ENCODE measurements at regions not wholly inside any gene's neighbourhood (a gene's known extent, or its start where the extent isn't known, plus 50 kb on each side); places are given as distances from the start of the nearest gene placed in this dataset.

DNA sequence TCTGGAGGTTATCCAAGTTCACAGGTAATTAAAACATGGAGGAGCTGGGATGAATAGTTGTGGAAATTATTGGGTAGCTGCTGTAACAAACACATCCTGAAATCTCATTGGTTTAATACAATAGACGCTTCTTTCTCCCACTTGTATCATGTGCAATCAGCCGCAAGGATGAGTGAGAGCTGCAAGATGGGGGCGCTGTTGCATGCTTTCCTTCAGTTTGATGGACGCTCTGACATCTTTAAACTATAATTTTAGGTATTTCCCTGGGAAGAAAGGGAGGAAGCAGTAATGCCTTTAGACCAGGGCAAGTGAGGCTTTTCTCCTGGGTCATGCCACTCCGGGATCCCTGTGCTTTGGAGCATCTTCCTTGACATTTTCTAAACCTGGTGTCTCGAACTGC is 178.7 kb downstream of the PAWR start:
- Mint-ChIP-seq H3K4me3 (no peak overlapping the region), H3K36me3 (peaks cover 13% of the 10 kb centered on the region), H3K9me3 (peaks cover 8% of the 10 kb centered on the region), H3K4me1 (peaks cover 56% of the 10 kb centered on the region), H3K27ac (peak overlapping the region; percentile 83), H3K27me3 (ENCODE audit: low read depth) (no peaks in the 10 kb centered on the region)
- ChIA-PET POLR2A (interaction anchor here (0.6 kb wide), 1 partner anchor 423 kb away, joined by 3 read pairs; the partner anchor contains the start of gene PPP1R12A), CTCF (interaction anchor here (0.5 to 1.4 kb wide), 11 partner anchors 8 to 302 kb away, joined by 3 to 9 read pairs (median 4); no protein-coding TSS in a partner anchor)
- ATAC-seq (peak; percentile 86), DNase-seq (ENCODE audit: low spot score) (peak; percentile 72)
- peak; percentile 68 for TF ChIP-seq CTCF (IDR thresholded peaks at IDR 0.05)
- TF ChIP-seq, protein P1, sequence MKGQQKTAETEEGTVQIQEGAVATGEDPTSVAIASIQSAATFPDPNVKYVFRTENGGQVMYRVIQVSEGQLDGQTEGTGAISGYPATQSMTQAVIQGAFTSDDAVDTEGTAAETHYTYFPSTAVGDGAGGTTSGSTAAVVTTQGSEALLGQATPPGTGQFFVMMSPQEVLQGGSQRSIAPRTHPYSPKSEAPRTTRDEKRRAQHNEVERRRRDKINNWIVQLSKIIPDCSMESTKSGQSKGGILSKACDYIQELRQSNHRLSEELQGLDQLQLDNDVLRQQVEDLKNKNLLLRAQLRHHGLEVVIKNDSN (CRISPR knock-in tag; IDR thresholded peaks at IDR 0.05): no peak

DNA sequence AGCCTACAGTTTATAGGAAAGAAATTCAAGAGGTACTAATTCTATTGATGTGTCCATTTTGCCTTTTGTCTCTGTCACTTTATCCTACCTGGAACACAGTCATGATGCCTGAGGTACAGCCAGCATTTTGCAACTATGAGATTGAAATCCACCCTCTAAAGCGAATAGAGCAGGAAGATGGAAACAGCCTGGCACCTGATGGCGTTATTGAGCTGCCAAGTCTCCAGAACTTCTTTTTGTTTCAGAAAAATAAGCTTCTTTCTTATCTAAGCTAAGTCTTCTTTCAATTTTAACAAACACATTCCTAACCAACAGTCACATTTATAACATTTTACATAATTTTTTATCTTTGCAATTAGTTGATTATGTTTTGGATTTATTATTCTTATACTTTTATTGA is 182.1 kb downstream of the PAWR start:
- no peak for TF ChIP-seq ZNF121 (CRISPR knock-in tag; IDR thresholded peaks at IDR 0.05)
- no peak for TF ChIP-seq ZNF416 (CRISPR knock-in tag; IDR thresholded peaks at IDR 0.05)
- no peak for TF ChIP-seq CTCF (IDR thresholded peaks at IDR 0.05)
- TF ChIP-seq, protein P2, sequence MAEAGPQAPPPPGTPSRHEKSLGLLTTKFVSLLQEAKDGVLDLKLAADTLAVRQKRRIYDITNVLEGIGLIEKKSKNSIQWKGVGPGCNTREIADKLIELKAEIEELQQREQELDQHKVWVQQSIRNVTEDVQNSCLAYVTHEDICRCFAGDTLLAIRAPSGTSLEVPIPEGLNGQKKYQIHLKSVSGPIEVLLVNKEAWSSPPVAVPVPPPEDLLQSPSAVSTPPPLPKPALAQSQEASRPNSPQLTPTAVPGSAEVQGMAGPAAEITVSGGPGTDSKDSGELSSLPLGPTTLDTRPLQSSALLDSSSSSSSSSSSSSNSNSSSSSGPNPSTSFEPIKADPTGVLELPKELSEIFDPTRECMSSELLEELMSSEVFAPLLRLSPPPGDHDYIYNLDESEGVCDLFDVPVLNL (CRISPR knock-in tag; IDR thresholded peaks at IDR 0.05; ENCODE audit: borderline replicate concordance, low read depth): no peak
- no peak for TF ChIP-seq TCF7 (CRISPR knock-in tag; IDR thresholded peaks at IDR 0.05; ENCODE audit: low read depth)
- TF ChIP-seq, protein P3, sequence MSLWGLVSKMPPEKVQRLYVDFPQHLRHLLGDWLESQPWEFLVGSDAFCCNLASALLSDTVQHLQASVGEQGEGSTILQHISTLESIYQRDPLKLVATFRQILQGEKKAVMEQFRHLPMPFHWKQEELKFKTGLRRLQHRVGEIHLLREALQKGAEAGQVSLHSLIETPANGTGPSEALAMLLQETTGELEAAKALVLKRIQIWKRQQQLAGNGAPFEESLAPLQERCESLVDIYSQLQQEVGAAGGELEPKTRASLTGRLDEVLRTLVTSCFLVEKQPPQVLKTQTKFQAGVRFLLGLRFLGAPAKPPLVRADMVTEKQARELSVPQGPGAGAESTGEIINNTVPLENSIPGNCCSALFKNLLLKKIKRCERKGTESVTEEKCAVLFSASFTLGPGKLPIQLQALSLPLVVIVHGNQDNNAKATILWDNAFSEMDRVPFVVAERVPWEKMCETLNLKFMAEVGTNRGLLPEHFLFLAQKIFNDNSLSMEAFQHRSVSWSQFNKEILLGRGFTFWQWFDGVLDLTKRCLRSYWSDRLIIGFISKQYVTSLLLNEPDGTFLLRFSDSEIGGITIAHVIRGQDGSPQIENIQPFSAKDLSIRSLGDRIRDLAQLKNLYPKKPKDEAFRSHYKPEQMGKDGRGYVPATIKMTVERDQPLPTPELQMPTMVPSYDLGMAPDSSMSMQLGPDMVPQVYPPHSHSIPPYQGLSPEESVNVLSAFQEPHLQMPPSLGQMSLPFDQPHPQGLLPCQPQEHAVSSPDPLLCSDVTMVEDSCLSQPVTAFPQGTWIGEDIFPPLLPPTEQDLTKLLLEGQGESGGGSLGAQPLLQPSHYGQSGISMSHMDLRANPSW (CRISPR knock-in tag; conservative IDR thresholded peaks at IDR 0.05; ENCODE audit: low read depth): no peak
- TF ChIP-seq ZNF317 (CRISPR knock-in tag; IDR thresholded peaks at IDR 0.05; ENCODE audit: borderline replicate concordance, low read depth): no peak
- no peak for TF ChIP-seq IRF2 (CRISPR knock-in tag; IDR thresholded peaks at IDR 0.05; ENCODE audit: borderline replicate concordance, low read depth)
- TF ChIP-seq ATF1 (CRISPR knock-in tag; IDR thresholded peaks at IDR 0.05): no peak
- TF ChIP-seq NFYB (CRISPR knock-in tag; conservative IDR thresholded peaks at IDR 0.05; ENCODE audit: low read depth): no peak
- no peak for TF ChIP-seq KAT7 (CRISPR knock-in tag; IDR thresholded peaks at IDR 0.05; ENCODE audit: borderline replicate concordance)
- TF ChIP-seq, protein P4, sequence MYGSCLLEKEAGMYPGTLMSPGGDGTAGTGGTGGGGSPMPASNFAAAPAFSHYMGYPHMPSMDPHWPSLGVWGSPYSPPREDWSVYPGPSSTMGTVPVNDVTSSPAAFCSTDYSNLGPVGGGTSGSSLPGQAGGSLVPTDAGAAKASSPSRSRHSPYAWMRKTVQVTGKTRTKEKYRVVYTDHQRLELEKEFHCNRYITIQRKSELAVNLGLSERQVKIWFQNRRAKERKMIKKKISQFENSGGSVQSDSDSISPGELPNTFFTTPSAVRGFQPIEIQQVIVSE (CRISPR knock-in tag; IDR thresholded peaks at IDR 0.05; ENCODE audit: borderline replicate concordance): no peak
- TF ChIP-seq ATF6 (CRISPR knock-in tag; IDR thresholded peaks at IDR 0.05): no peak
- no peak for TF ChIP-seq ZNF671 (CRISPR knock-in tag; IDR thresholded peaks at IDR 0.05)
- no peak for TF ChIP-seq ZNF219 (CRISPR knock-in tag; IDR thresholded peaks at IDR 0.05; ENCODE audit: borderline replicate concordance)
- TF ChIP-seq FOXJ3 (CRISPR knock-in tag; IDR thresholded peaks at IDR 0.05; ENCODE audit: borderline replicate concordance): no peak
- CTCF ChIA-PET: interaction anchor here (0.7 to 1.0 kb wide), 3 partner anchors 39 to 229 kb away, joined by 3 read pairs; no protein-coding TSS in a partner anchor
- POLR2A ChIA-PET: interaction anchor here (1.0 kb wide), 1 partner anchor 39 kb away, joined by 3 read pairs; no protein-coding TSS in a partner anchor
- DNase-seq (ENCODE audit: low spot score) (no peak), ATAC-seq (peak; percentile 30)
- H3K9me3 Mint-ChIP-seq: peaks cover 13% of the 10 kb centered on the region
- peaks cover 38% of the 10 kb centered on the region for H3K4me1 Mint-ChIP-seq
- peaks cover 14% of the 10 kb centered on the region for H3K36me3 Mint-ChIP-seq
- H3K27ac Mint-ChIP-seq: no peak overlapping the region
- no peaks in the 10 kb centered on the region for H3K27me3 Mint-ChIP-seq (ENCODE audit: low read depth)
- H3K4me3 Mint-ChIP-seq: no peak overlapping the region
